Upper lobe of left lung (tissue), 4 donors: ENCODE measurements at regions not wholly inside any gene's neighbourhood (a gene's known extent, or its start where the extent isn't known, plus 50 kb on each side); places are given as distances from the start of the nearest gene placed in this dataset.

ENCODE experiments used
- CTCF ChIP-seq, 6 experiments: fragments of 450-650 bp in 4 of 6; fragments of 200-600 bp in 2 of 6; sonication (generic) in 2 of 6; IDR thresholded peaks; one replicate each; pipeline ENCODE4 v1.5.1; 2016 to 2019; ENCODE audit warnings: antibody characterized with exemption in 6 of 6
- POLR2A ChIP-seq, 4 donors: fragments of 450-650 bp; IDR thresholded peaks; one replicate each; pipeline ENCODE4 v1.5.1; 2016 to 2017; ENCODE audit warnings: antibody characterized with exemption in 4 of 4, mild to moderate bottlenecking in 2 of 4
- POLR2AphosphoS5 ChIP-seq, 2 donors: sonication (generic); formaldehyde crosslinking; IDR thresholded peaks; one replicate each; pipeline ENCODE4 v1.5.1; 2017; ENCODE audit warnings: antibody characterized with exemption in 2 of 2

- TF ChIP-seq POLR2AphosphoS5 (IDR thresholded peaks at IDR 0.05) (no peak), CTCF (IDR thresholded peaks at IDR 0.05) (no peak), POLR2A (IDR thresholded peaks at IDR 0.05) (no peak)
These were observed 1165.6 kb upstream of the ZEB2 start for GRCh38 chr2:145685383-145686050.
